SK-N-SH treated with all-trans-retinoic acid at 6 μM for 48 hours (cell line): ENCODE measurements at regions not wholly inside any gene's neighbourhood (a gene's known extent, or its start where the extent isn't known, plus 50 kb on each side); places are given as distances from the start of the nearest gene placed in this dataset.

Source experiments
- ATAC-seq: fragments of 200-7000 bp; cut with Tn5 transposase; 3 replicates; pipeline ENCODE4 v1.9.1; 2020; ENCODE audit warnings: mild to moderate bottlenecking, moderate library complexity
- ARNTL ChIP-seq: fragments of 450-650 bp; formaldehyde crosslinking; IDR thresholded peaks from 2 replicates; pipeline ENCODE4 v1.5.0; 2020; ENCODE audit warnings: low read depth, mild to moderate bottlenecking, moderate library complexity, borderline replicate concordance
- BACH2 ChIP-seq: fragments of 250-450 bp; sonication (Bioruptor Pico); IDR thresholded peaks from 2 replicates; pipeline ENCODE4 v1.9.0; 2021; ENCODE audit warnings: mild to moderate bottlenecking, borderline replicate concordance
- CSDC2 ChIP-seq: fragments of 250-450 bp; sonication (Bioruptor Pico); IDR thresholded peaks from 2 replicates; pipeline ENCODE4 v1.5.0; 2020; ENCODE audit warnings: mild to moderate bottlenecking, moderate library complexity
- ESRRG ChIP-seq: fragments of 250-450 bp; sonication (Bioruptor Pico); IDR thresholded peaks from 2 replicates; pipeline ENCODE4 v1.6.1; 2021; ENCODE audit warnings: mild to moderate bottlenecking
- GLIS3 ChIP-seq: fragments of 250-450 bp; sonication (Bioruptor Pico); IDR thresholded peaks from 2 replicates; pipeline ENCODE4 v1.5.0; 2020; ENCODE audit warnings: mild to moderate bottlenecking, moderate library complexity
- ISL1 ChIP-seq: fragments of 250-450 bp; sonication (Bioruptor Pico); IDR thresholded peaks from 2 replicates; pipeline ENCODE4 v2.1.2; 2022; ENCODE audit warnings: mild to moderate bottlenecking, moderate library complexity
- OSR1 ChIP-seq: fragments of 250-450 bp; sonication (Bioruptor Pico); IDR thresholded peaks from 2 replicates; pipeline ENCODE4 v1.8.0; 2022; ENCODE audit warnings: moderate library complexity, mild to moderate bottlenecking, inconsistent platforms
- PPARA ChIP-seq: fragments of 250-450 bp; sonication (Bioruptor Pico); IDR thresholded peaks from 2 replicates; pipeline ENCODE4 v1.5.0; 2020; ENCODE audit warnings: mild to moderate bottlenecking, borderline replicate concordance
- RARB ChIP-seq: fragments of 250-450 bp; sonication (Bioruptor Pico); IDR thresholded peaks from 2 replicates; pipeline ENCODE4 v1.8.0; 2021; ENCODE audit warnings: mild to moderate bottlenecking, moderate library complexity
- SNAI2 ChIP-seq: fragments of 250-450 bp; sonication (Bioruptor Pico); IDR thresholded peaks from 2 replicates; pipeline ENCODE4 v1.5.0; 2020; ENCODE audit warnings: mild to moderate bottlenecking, moderate library complexity
- TCF4 ChIP-seq: fragments of 250-450 bp; sonication (Bioruptor Pico); IDR thresholded peaks from 2 replicates; pipeline ENCODE4 v1.8.0; 2021; ENCODE audit warnings: mild to moderate bottlenecking, moderate library complexity, borderline replicate concordance
- TOX ChIP-seq: fragments of 250-450 bp; sonication (Bioruptor Pico); IDR thresholded peaks from 2 replicates; pipeline ENCODE4 v1.8.0; 2021; ENCODE audit warnings: mild to moderate bottlenecking, moderate library complexity, borderline replicate concordance
- ZC3H10 ChIP-seq: fragments of 250-450 bp; sonication (Bioruptor Pico); IDR thresholded peaks from 2 replicates; pipeline ENCODE4 v1.5.1; 2021; ENCODE audit warnings: mild to moderate bottlenecking, moderate library complexity
- ZFP3 ChIP-seq: fragments of 250-450 bp; sonication (Bioruptor Pico); IDR thresholded peaks from 2 replicates; pipeline ENCODE4 v1.5.0; 2020; ENCODE audit warnings: mild to moderate bottlenecking, moderate library complexity
- ZFP30 ChIP-seq: fragments of 450-650 bp; formaldehyde crosslinking; IDR thresholded peaks from 2 replicates; pipeline ENCODE4 v1.5.0; 2022; ENCODE audit warnings: mild to moderate bottlenecking, moderate library complexity
- ZNF70 ChIP-seq: fragments of 450-650 bp; formaldehyde crosslinking; IDR thresholded peaks from 2 replicates; pipeline ENCODE4 v1.5.0; 2020; ENCODE audit warnings: mild to moderate bottlenecking, moderate library complexity
- TF ChIP-seq, protein P1 (sequence below): fragments of 250-450 bp; sonication (Bioruptor Pico); IDR thresholded peaks from 2 replicates; pipeline ENCODE4 v1.8.0; 2021; ENCODE audit warnings: low read depth, mild to moderate bottlenecking, moderate library complexity, borderline replicate concordance
- TF ChIP-seq, protein P2 (sequence below): fragments of 250-450 bp; sonication (Bioruptor Pico); IDR thresholded peaks from 2 replicates; pipeline ENCODE4 v1.5.1; 2020; ENCODE audit warnings: low read depth, mild to moderate bottlenecking, moderate library complexity
- TF ChIP-seq, protein P3 (sequence below): fragments of 250-450 bp; sonication (Bioruptor Pico); IDR thresholded peaks from 2 replicates; pipeline ENCODE4 v1.5.0; 2020; ENCODE audit warnings: mild to moderate bottlenecking, moderate library complexity
- TF ChIP-seq, protein P4 (sequence below): fragments of 250-450 bp; sonication (Bioruptor Pico); IDR thresholded peaks from 2 replicates; pipeline ENCODE4 v1.5.1; 2021; ENCODE audit warnings: mild to moderate bottlenecking, moderate library complexity

- TF ChIP-seq ESRRG (CRISPR knock-in tag), result no peak
- no peak for TF ChIP-seq TOX (CRISPR knock-in tag)
- TF ChIP-seq, all 23 proteins: peak for 0
- no peak for ATAC-seq
Measured at GRCh38 chr12:73362666-73363065, 1090.5 kb downstream of the TRHDE start.

- TF ChIP-seq ZNF70 (CRISPR knock-in tag), result no peak
- TF ChIP-seq, protein P1, sequence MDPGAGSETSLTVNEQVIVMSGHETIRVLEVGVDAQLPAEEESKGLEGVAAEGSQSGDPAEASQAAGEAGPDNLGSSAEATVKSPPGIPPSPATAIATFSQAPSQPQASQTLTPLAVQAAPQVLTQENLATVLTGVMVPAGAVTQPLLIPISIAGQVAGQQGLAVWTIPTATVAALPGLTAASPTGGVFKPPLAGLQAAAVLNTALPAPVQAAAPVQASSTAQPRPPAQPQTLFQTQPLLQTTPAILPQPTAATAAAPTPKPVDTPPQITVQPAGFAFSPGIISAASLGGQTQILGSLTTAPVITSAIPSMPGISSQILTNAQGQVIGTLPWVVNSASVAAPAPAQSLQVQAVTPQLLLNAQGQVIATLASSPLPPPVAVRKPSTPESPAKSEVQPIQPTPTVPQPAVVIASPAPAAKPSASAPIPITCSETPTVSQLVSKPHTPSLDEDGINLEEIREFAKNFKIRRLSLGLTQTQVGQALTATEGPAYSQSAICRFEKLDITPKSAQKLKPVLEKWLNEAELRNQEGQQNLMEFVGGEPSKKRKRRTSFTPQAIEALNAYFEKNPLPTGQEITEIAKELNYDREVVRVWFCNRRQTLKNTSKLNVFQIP (CRISPR knock-in tag), result no peak
- no peak for TF ChIP-seq SNAI2 (CRISPR knock-in tag)
- no peak for TF ChIP-seq BACH2 (CRISPR knock-in tag)
- no peak for TF ChIP-seq ZFP3 (CRISPR knock-in tag)
- TF ChIP-seq ESRRG (CRISPR knock-in tag), result no peak
- no peak for TF ChIP-seq OSR1 (CRISPR knock-in tag)
- no peak for TF ChIP-seq ZFP30
- TF ChIP-seq, protein P2, sequence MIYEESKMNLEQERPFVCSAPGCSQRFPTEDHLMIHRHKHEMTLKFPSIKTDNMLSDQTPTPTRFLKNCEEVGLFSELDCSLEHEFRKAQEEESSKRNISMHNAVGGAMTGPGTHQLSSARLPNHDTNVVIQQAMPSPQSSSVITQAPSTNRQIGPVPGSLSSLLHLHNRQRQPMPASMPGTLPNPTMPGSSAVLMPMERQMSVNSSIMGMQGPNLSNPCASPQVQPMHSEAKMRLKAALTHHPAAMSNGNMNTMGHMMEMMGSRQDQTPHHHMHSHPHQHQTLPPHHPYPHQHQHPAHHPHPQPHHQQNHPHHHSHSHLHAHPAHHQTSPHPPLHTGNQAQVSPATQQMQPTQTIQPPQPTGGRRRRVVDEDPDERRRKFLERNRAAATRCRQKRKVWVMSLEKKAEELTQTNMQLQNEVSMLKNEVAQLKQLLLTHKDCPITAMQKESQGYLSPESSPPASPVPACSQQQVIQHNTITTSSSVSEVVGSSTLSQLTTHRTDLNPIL (CRISPR knock-in tag), result no peak
- no peak for ATAC-seq
Measured at GRCh38 chr12:73372856-73373255, 1100.7 kb downstream of the TRHDE start.

- TF ChIP-seq, protein P2 (CRISPR knock-in tag), result no peak
- TF ChIP-seq ARNTL (CRISPR knock-in tag) (no peak), PPARA (CRISPR knock-in tag) (no peak), RARB (CRISPR knock-in tag) (no peak), ISL1 (CRISPR knock-in tag) (no peak), CSDC2 (CRISPR knock-in tag) (no peak), BACH2 (CRISPR knock-in tag) (no peak), TOX (CRISPR knock-in tag) (no peak)
- TF ChIP-seq, protein P3, sequence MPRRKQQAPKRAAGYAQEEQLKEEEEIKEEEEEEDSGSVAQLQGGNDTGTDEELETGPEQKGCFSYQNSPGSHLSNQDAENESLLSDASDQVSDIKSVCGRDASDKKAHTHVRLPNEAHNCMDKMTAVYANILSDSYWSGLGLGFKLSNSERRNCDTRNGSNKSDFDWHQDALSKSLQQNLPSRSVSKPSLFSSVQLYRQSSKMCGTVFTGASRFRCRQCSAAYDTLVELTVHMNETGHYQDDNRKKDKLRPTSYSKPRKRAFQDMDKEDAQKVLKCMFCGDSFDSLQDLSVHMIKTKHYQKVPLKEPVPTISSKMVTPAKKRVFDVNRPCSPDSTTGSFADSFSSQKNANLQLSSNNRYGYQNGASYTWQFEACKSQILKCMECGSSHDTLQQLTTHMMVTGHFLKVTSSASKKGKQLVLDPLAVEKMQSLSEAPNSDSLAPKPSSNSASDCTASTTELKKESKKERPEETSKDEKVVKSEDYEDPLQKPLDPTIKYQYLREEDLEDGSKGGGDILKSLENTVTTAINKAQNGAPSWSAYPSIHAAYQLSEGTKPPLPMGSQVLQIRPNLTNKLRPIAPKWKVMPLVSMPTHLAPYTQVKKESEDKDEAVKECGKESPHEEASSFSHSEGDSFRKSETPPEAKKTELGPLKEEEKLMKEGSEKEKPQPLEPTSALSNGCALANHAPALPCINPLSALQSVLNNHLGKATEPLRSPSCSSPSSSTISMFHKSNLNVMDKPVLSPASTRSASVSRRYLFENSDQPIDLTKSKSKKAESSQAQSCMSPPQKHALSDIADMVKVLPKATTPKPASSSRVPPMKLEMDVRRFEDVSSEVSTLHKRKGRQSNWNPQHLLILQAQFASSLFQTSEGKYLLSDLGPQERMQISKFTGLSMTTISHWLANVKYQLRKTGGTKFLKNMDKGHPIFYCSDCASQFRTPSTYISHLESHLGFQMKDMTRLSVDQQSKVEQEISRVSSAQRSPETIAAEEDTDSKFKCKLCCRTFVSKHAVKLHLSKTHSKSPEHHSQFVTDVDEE (CRISPR knock-in tag), result no peak
- TF ChIP-seq, protein P4, sequence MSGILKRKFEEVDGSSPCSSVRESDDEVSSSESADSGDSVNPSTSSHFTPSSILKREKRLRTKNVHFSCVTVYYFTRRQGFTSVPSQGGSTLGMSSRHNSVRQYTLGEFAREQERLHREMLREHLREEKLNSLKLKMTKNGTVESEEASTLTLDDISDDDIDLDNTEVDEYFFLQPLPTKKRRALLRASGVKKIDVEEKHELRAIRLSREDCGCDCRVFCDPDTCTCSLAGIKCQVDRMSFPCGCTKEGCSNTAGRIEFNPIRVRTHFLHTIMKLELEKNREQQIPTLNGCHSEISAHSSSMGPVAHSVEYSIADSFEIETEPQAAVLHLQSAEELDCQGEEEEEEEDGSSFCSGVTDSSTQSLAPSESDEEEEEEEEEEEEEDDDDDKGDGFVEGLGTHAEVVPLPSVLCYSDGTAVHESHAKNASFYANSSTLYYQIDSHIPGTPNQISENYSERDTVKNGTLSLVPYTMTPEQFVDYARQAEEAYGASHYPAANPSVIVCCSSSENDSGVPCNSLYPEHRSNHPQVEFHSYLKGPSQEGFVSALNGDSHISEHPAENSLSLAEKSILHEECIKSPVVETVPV (CRISPR knock-in tag), result no peak
Measured at GRCh38 chr12:73374360-73374759, 1102.2 kb downstream of the TRHDE start.

DNA sequence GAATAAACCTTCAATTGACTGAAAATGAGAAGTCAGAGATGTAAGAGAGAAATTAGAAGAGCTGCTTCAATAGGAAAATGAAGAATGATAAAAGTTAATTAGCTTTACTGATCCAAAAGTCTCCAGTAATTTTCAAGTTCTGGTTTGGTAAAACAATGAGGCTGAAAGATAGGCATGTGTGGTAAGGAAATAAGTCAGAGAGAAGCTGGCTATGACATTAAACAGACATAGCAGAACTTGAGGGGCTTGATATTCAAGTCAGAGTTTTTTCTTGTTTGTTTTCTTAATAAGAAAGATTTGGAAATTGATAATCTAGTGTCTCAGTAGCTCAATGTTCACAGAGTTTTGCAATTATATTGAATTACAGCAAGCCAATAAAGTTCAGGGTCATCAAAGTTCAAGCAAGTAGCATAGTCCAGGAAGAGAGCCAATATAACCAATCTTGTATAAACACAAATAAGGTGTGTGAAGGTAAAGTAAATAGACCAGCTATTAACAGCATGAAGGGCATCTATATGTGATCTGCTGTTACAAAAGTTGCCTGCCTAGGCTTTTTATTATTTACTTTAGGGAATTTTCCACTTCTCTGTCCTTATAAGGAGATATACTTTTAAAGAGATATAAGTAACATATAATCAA is 1111.5 kb downstream of the TRHDE start:
- no peak for ATAC-seq
- no peak for TF ChIP-seq SNAI2 (CRISPR knock-in tag)
- no peak for TF ChIP-seq ZFP3 (CRISPR knock-in tag)
- no peak for TF ChIP-seq ZC3H10
- no peak for TF ChIP-seq ESRRG (CRISPR knock-in tag)
- no peak for TF ChIP-seq ARNTL (CRISPR knock-in tag)
- no peak for TF ChIP-seq GLIS3 (CRISPR knock-in tag)
- no peak for TF ChIP-seq CSDC2 (CRISPR knock-in tag)
- no peak for TF ChIP-seq TCF4 (CRISPR knock-in tag)

More at GRCh38 chr12:73374360-73374759, 1102.2 kb downstream of the TRHDE start:
- ATAC-seq, result no peak
